CD14-positive monocyte (primary cell): ENCODE measurements at regions not wholly inside any gene's neighbourhood (a gene's known extent, or its start where the extent isn't known, plus 50 kb on each side); places are given as distances from the start of the nearest gene placed in this dataset.

ENCODE experiments used
- DNase-seq, 3 donors: peaks; one replicate each; pipeline ENCODE4 v3.0.0-alpha.2; 2011 to 2022
- H2AFZ ChIP-seq: 2 replicates; pipeline ENCODE4 v1.6.0; 2012; ENCODE audit warnings: mild to moderate bottlenecking, low read depth, low read length, inconsistent platforms; ENCODE audit not compliant: insufficient read depth, poor library complexity, severe bottlenecking
- H3K27ac ChIP-seq, 2 donors: 1 replicate in 1 of 2; 2 replicates in 1 of 2; pipeline ENCODE4 v1.5.1; 2012 to 2013; ENCODE audit warnings: low read length in 2 of 2, control low read depth in 1 of 2, inconsistent platforms in 1 of 2, low read depth in 1 of 2, mild to moderate bottlenecking in 1 of 2
- H3K27me3 ChIP-seq, 2 donors: one replicate each; pipeline versions ENCODE4 v1.6.0 to v1.6.1; 2011 to 2013; ENCODE audit warnings: low read length in 2 of 2; ENCODE audit not compliant: control insufficient read depth in 2 of 2, insufficient read depth in 2 of 2
- H3K36me3 ChIP-seq, 2 donors: replicated peaks in 1 of 2; 1 replicate in 1 of 2; 2 replicates in 1 of 2; pipeline versions ENCODE4 v1.5.1 to v1.6.1; 2012 to 2013; ENCODE audit warnings: low read length in 2 of 2, control low read depth in 1 of 2, inconsistent platforms in 1 of 2, mild to moderate bottlenecking in 1 of 2; ENCODE audit not compliant: insufficient read depth in 2 of 2, control insufficient read depth in 1 of 2
- H3K4me1 ChIP-seq, 2 donors: 1 replicate in 1 of 2; 2 replicates in 1 of 2; pipeline versions ENCODE4 v1.5.1 to v1.6.1; 2012 to 2013; ENCODE audit warnings: low read length in 2 of 2, control low read depth in 1 of 2, inconsistent platforms in 1 of 2, mild to moderate bottlenecking in 1 of 2, moderate library complexity in 1 of 2; ENCODE audit not compliant: insufficient read depth in 2 of 2, control insufficient read depth in 1 of 2
- H3K4me2 ChIP-seq: replicated peaks from 2 replicates; pipeline ENCODE3; 2012; ENCODE audit warnings: low read length, moderate library complexity, mild to moderate bottlenecking; ENCODE audit not compliant: poor library complexity, severe bottlenecking; ENCODE audit errors: extremely low read depth
- H3K4me3 ChIP-seq, 3 experiments: fragments of 200-600 bp in 1 of 3; sonication (generic) in 1 of 3; replicated peaks in 1 of 3; 1 replicate in 2 of 3; 2 replicates in 1 of 3; pipeline ENCODE4 v1.5.1; 2011 to 2013; ENCODE audit warnings: low read length in 3 of 3, mild to moderate bottlenecking in 3 of 3, control low read depth in 2 of 3, low read depth in 2 of 3, inconsistent platforms in 1 of 3, moderate library complexity in 1 of 3
- H3K79me2 ChIP-seq: 2 replicates; pipeline ENCODE4 v1.6.0; 2012; ENCODE audit warnings: mild to moderate bottlenecking, control low read depth, inconsistent platforms, low read length, moderate library complexity; ENCODE audit not compliant: insufficient read depth
- H3K9ac ChIP-seq: 2 replicates; pipeline ENCODE4 v1.6.0; 2017; ENCODE audit warnings: low read length, mild to moderate bottlenecking; ENCODE audit not compliant: insufficient read depth, poor library complexity, severe bottlenecking
- H3K9me3 ChIP-seq, 2 donors: replicated peaks in 1 of 2; 1 replicate in 1 of 2; 2 replicates in 1 of 2; pipeline versions ENCODE4 v1.5.1 to v1.6.1; 2012 to 2013; ENCODE audit warnings: low read length in 2 of 2, control low read depth in 1 of 2; ENCODE audit not compliant: control insufficient read depth in 1 of 2, insufficient read depth in 1 of 2
- H4K20me1 ChIP-seq: 2 replicates; pipeline ENCODE4 v1.6.0; 2012; ENCODE audit warnings: mild to moderate bottlenecking, low read length, control low read depth, moderate library complexity; ENCODE audit not compliant: insufficient read depth
- H3K27ac Mint-ChIP-seq, 7 donors: one replicate each; pipeline ENCODE4 v1.8.0; 2020; ENCODE audit warnings: mild to moderate bottlenecking in 7 of 7, mixed read lengths in 7 of 7, moderate library complexity in 6 of 7, inconsistent platforms in 2 of 7
- H3K27me3 Mint-ChIP-seq, 3 donors: one replicate each; pipeline ENCODE4 v1.8.0; 2021 to 2022; ENCODE audit warnings: low read depth in 3 of 3, mild to moderate bottlenecking in 3 of 3, mixed read lengths in 3 of 3, moderate library complexity in 3 of 3, inconsistent platforms in 1 of 3
- H3K36me3 Mint-ChIP-seq, 2 donors: one replicate each; pipeline ENCODE4 v1.8.0; 2020; ENCODE audit warnings: mixed read lengths in 2 of 2, inconsistent platforms in 1 of 2, mild to moderate bottlenecking in 1 of 2
- H3K4me1 Mint-ChIP-seq: one replicate; pipeline ENCODE4 v1.8.0; 2020; ENCODE audit warnings: mild to moderate bottlenecking, mixed read lengths
- H3K4me3 Mint-ChIP-seq, 2 donors: one replicate each; pipeline ENCODE4 v1.8.0; 2020; ENCODE audit warnings: mild to moderate bottlenecking in 2 of 2, mixed read lengths in 2 of 2, moderate library complexity in 1 of 2
- H3K9me3 Mint-ChIP-seq, 7 donors: one replicate each; pipeline ENCODE4 v1.8.0; 2020 to 2022; ENCODE audit warnings: mixed read lengths in 7 of 7, mild to moderate bottlenecking in 6 of 7, moderate library complexity in 6 of 7, inconsistent platforms in 2 of 7
- WGBS: methylation state at CpG from one replicate; pipeline ENCODE4 v1.1.5; 2013; ENCODE audit warnings: missing lambda C conversion rate; ENCODE audit not compliant: insufficient coverage; 5-methylcytosine and 5-hydroxymethylcytosine counted together
- intact Hi-C, 2 donors: fragments of 100-400 bp; cut with micrococcal nuclease; formaldehyde crosslinking; loops; one replicate each; pipeline versions ENCODE4 v1.15.0 to v1.15.1; 2023
- TF ChIP-seq, protein P1 (sequence below): fragments of 200-600 bp; IDR thresholded peaks from one replicate; pipeline ENCODE4 v1.8.0; 2022; ENCODE audit warnings: antibody characterized with exemption, mild to moderate bottlenecking

GRCh38 chr4:28093071-28093470 lies 1232.4 kb downstream of the STIM2 start:
- Histone ChIP-seq H2AFZ (no peak overlapping the region), H3K9me3 (no peaks in the 10 kb centered on the region), H3K79me2 (no peaks in the 10 kb centered on the region), H3K27me3 (no peaks in the 10 kb centered on the region), H3K4me2 (no peak overlapping the region), H3K36me3 (no peaks in the 10 kb centered on the region), H3K27ac (no peak overlapping the region), H3K4me1 (no peaks in the 10 kb centered on the region), H3K4me3 (no peak overlapping the region), H4K20me1 (no peaks in the 10 kb centered on the region), H3K9ac (no peak overlapping the region)
- H3K4me3 Mint-ChIP-seq = no peak overlapping the region
- H3K27me3 Mint-ChIP-seq = no peaks in the 10 kb centered on the region
- no peaks in the 10 kb centered on the region for H3K4me1 Mint-ChIP-seq
- TF ChIP-seq, protein P1, sequence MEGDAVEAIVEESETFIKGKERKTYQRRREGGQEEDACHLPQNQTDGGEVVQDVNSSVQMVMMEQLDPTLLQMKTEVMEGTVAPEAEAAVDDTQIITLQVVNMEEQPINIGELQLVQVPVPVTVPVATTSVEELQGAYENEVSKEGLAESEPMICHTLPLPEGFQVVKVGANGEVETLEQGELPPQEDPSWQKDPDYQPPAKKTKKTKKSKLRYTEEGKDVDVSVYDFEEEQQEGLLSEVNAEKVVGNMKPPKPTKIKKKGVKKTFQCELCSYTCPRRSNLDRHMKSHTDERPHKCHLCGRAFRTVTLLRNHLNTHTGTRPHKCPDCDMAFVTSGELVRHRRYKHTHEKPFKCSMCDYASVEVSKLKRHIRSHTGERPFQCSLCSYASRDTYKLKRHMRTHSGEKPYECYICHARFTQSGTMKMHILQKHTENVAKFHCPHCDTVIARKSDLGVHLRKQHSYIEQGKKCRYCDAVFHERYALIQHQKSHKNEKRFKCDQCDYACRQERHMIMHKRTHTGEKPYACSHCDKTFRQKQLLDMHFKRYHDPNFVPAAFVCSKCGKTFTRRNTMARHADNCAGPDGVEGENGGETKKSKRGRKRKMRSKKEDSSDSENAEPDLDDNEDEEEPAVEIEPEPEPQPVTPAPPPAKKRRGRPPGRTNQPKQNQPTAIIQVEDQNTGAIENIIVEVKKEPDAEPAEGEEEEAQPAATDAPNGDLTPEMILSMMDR = no peak
- H3K36me3 Mint-ChIP-seq = no peaks in the 10 kb centered on the region
- H3K27ac Mint-ChIP-seq = no peak overlapping the region
- WGBS = 89% methylated on average over 2 of the region's 3 CpGs
- H3K9me3 Mint-ChIP-seq = peaks cover 0 to 2% (median 0%) of the 10 kb centered on the region in 7 donors
- DNase-seq = no peak
- intact Hi-C loops = no loop called here

GRCh38 chr4:28101583-28101982 lies 1240.9 kb downstream of the STIM2 start:
- Histone ChIP-seq H4K20me1 (no peaks in the 10 kb centered on the region), H3K4me2 (no peak overlapping the region), H3K9me3 (no peaks in the 10 kb centered on the region), H3K36me3 (no peaks in the 10 kb centered on the region), H3K27me3 (no peaks in the 10 kb centered on the region), H3K4me1 (no peaks in the 10 kb centered on the region), H3K27ac (no peak overlapping the region), H3K79me2 (no peaks in the 10 kb centered on the region), H3K9ac (no peak overlapping the region), H2AFZ (no peak overlapping the region), H3K4me3 (no peak overlapping the region)
- no peaks in the 10 kb centered on the region for H3K36me3 Mint-ChIP-seq
- no peaks in the 10 kb centered on the region for H3K4me1 Mint-ChIP-seq
- TF ChIP-seq, protein P1 = no peak
- 67% methylated on average over 1 of the region's 2 CpGs for WGBS
- no peak for DNase-seq
- no peak overlapping the region for H3K4me3 Mint-ChIP-seq
- intact Hi-C loops = no loop called here
- H3K27me3 Mint-ChIP-seq = peaks cover 0 to 2% (median 0%) of the 10 kb centered on the region in 3 donors
- H3K27ac Mint-ChIP-seq = no peak overlapping the region
- peaks cover 0 to 6% (median 0%) of the 10 kb centered on the region in 7 donors for H3K9me3 Mint-ChIP-seq
